Thyroid gland (tissue), 4 donors: ENCODE measurements at regions not wholly inside any gene's neighbourhood (a gene's known extent, or its start where the extent isn't known, plus 50 kb on each side); places are given as distances from the start of the nearest gene placed in this dataset.

Experiments
- CTCF ChIP-seq, 6 experiments: fragments of 200-600 bp in 3 of 6; fragments of 450-650 bp in 3 of 6; sonication (generic) in 3 of 6; IDR thresholded peaks; one replicate each; pipeline ENCODE4 v1.5.1; 2016 to 2019; ENCODE audit warnings: antibody characterized with exemption in 6 of 6, mild to moderate bottlenecking in 2 of 6, inconsistent platforms in 1 of 6, moderate library complexity in 1 of 6
- POLR2A ChIP-seq, 2 donors: fragments of 450-650 bp; IDR thresholded peaks; one replicate each; pipeline ENCODE4 v1.6.1; 2017; ENCODE audit warnings: antibody characterized with exemption in 2 of 2, mild to moderate bottlenecking in 2 of 2, moderate library complexity in 1 of 2

GRCh38 chr4:11773798-11774197, 345.1 kb upstream of the HS3ST1 start:
- no peak for TF ChIP-seq CTCF (IDR thresholded peaks at IDR 0.05)
- TF ChIP-seq POLR2A (IDR thresholded peaks at IDR 0.05): no peak
